HEK293T (cell line): ENCODE measurements at regions not wholly inside any gene's neighbourhood (a gene's known extent, or its start where the extent isn't known, plus 50 kb on each side); places are given as distances from the start of the nearest gene placed in this dataset.

ENCODE experiments used
- CTBP1 ChIP-seq: fragments of 450-650 bp; IDR thresholded peaks from 2 replicates; pipeline ENCODE4 v1.6.1; 2016; ENCODE audit warnings: borderline replicate concordance
- FOXA1 ChIP-seq: fragments of 450-650 bp; IDR thresholded peaks from 2 replicates; pipeline ENCODE4 v1.6.1; 2016; ENCODE audit warnings: mild to moderate bottlenecking
- FOXK2 ChIP-seq: fragments of 450-650 bp; IDR thresholded peaks from 2 replicates; pipeline ENCODE4 v1.6.1; 2016; ENCODE audit warnings: mild to moderate bottlenecking
- PKNOX1 ChIP-seq: fragments of 450-650 bp; IDR thresholded peaks from 2 replicates; pipeline ENCODE4 v1.6.1; 2016
- SP1 ChIP-seq: fragments of 450-650 bp; IDR thresholded peaks from 2 replicates; pipeline ENCODE4 v1.6.1; 2017

- no peak for TF ChIP-seq SP1
- TF ChIP-seq FOXA1 = no peak
- TF ChIP-seq FOXK2 = no peak
- TF ChIP-seq PKNOX1 = no peak
- TF ChIP-seq CTBP1 = no peak
Observed at GRCh38 chr1:178575611-178576361, 62.9 kb downstream of the TEX35 start.
